ENCODE measurements at regions not wholly inside any gene's neighbourhood (a gene's known extent, or its start where the extent isn't known, plus 50 kb on each side); places are given as distances from the start of the nearest gene placed in this dataset.

DNA sequence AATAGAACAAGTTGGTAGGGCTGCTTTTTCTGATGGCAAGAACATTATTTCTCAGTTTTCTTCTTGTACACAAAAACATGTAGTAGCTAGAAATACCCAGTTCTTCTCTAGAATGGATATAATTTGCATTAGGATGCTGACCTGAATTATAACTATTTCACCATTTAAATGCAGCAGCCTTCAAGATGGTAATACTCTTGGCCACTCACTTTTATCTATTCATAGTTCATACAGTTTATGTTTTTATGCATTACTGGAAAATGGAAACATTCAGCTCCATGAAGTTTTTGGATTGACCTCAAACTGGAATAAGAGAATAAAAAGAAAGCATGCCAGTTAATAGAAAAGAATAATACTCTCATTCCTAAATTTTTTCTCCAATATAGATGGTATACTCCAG is 487.4 kb downstream of the PABPC4L start:
- H3K4me3 ChIP-seq: no peak overlapping the region
- DNase-seq: no peak
- no peak overlapping the region for H3K27ac ChIP-seq
- intact Hi-C loops (cut with DNase I; ENCODE audit: low total_unique reads) (no loop called here), in situ Hi-C loops (cut with MboI; ENCODE audit: low sequenced_read_pairs in 4 of 4) (no loop called here)
- no peak for ATAC-seq
- no peaks in the 10 kb centered on the region for H3K9me3 ChIP-seq
- TF ChIP-seq POLR2A (IDR thresholded peaks at IDR 0.05): no peak
- TF ChIP-seq, protein P1, sequence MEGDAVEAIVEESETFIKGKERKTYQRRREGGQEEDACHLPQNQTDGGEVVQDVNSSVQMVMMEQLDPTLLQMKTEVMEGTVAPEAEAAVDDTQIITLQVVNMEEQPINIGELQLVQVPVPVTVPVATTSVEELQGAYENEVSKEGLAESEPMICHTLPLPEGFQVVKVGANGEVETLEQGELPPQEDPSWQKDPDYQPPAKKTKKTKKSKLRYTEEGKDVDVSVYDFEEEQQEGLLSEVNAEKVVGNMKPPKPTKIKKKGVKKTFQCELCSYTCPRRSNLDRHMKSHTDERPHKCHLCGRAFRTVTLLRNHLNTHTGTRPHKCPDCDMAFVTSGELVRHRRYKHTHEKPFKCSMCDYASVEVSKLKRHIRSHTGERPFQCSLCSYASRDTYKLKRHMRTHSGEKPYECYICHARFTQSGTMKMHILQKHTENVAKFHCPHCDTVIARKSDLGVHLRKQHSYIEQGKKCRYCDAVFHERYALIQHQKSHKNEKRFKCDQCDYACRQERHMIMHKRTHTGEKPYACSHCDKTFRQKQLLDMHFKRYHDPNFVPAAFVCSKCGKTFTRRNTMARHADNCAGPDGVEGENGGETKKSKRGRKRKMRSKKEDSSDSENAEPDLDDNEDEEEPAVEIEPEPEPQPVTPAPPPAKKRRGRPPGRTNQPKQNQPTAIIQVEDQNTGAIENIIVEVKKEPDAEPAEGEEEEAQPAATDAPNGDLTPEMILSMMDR (IDR thresholded peaks at IDR 0.05 in 4 of 5, conservative IDR thresholded peaks at IDR 0.05 in 1 of 5): no peak
- no peaks in the 10 kb centered on the region for H3K27me3 ChIP-seq
- H3K4me1 ChIP-seq: no peaks in the 10 kb centered on the region
- no peaks in the 10 kb centered on the region for H3K36me3 ChIP-seq

DNA sequence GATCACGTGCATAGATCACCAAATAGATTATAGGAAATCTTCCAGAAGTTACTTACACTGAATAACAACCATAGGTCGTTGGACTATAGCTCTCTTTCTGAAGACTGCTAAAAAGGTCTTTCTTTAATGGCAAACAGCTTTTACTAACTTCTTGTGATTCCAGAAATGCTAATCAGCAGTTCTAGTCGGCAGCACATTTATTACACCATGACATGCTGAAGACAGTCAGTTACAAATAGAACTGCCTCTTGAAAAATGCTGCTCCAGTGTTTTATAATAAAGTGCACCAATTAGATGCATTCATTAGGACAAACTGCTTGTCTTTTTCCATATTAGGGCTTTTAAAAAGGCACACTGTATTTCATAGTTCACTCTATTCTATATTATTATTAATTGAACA is 488.2 kb downstream of the PABPC4L start:
- TF ChIP-seq, protein P1 (IDR thresholded peaks at IDR 0.05 in 4 of 5, conservative IDR thresholded peaks at IDR 0.05 in 1 of 5): no peak
- no peak for TF ChIP-seq POLR2A (IDR thresholded peaks at IDR 0.05)
- intact Hi-C loops (cut with DNase I; ENCODE audit: low total_unique reads): no loop called here
- Histone ChIP-seq H3K9me3 (no peaks in the 10 kb centered on the region), H3K4me1 (no peaks in the 10 kb centered on the region), H3K36me3 (no peaks in the 10 kb centered on the region), H3K27ac (no peak overlapping the region), H3K4me3 (no peak overlapping the region), H3K27me3 (no peaks in the 10 kb centered on the region)
- DNase-seq: no peak
- in situ Hi-C loops (cut with MboI; ENCODE audit: low sequenced_read_pairs in 4 of 4): no loop called here
- no peak for ATAC-seq

DNA sequence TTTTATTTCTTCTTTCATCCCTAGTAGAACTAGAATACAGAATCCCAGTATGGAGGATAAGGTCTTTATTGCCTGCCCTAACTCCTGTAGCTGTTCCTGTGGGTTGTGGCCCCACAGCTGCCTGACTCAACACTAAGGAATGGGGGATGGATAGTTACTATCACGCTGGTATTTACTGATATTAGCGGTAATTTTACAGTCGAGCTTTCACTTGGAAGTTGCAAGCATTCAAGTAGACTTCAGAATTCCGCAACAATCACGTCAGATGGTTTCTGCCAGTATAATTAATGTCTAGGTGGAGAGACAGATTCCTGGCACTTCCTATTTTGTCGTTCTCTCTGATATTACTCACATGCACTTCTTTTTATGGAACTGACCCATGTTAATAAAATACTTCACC is 489.8 kb downstream of the PABPC4L start:
- H3K4me3 ChIP-seq: no peak overlapping the region
- no peaks in the 10 kb centered on the region for H3K36me3 ChIP-seq
- no peaks in the 10 kb centered on the region for H3K27me3 ChIP-seq
- in situ Hi-C loops (cut with MboI; ENCODE audit: low sequenced_read_pairs in 4 of 4): no loop called here
- TF ChIP-seq POLR2A (IDR thresholded peaks at IDR 0.05): no peak
- TF ChIP-seq, protein P1 (IDR thresholded peaks at IDR 0.05 in 4 of 5, conservative IDR thresholded peaks at IDR 0.05 in 1 of 5): no peak
- intact Hi-C loops (cut with DNase I; ENCODE audit: low total_unique reads): no loop called here
- ATAC-seq (no peak), DNase-seq (no peak)
- H3K27ac ChIP-seq: no peak overlapping the region
- no peaks in the 10 kb centered on the region for H3K9me3 ChIP-seq
- H3K4me1 ChIP-seq: no peaks in the 10 kb centered on the region

DNA sequence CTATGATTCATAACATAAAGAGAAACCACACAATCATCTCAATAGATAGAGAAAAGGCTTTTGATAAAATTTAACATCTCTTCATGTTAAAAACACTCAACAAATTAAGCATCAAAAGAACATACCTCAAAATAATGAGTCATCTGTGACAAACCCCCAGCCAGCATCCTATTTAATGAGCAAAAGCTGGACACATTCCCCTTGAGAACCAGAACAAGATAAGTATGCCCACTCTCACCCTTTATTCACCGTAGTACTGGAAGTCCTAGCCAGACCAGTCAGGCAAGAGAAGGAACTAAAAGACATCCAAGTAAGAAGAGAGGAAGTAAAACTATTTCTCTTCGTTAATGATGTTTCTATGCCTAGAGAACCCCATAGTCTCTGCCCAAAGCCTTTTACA is 507.2 kb downstream of the PABPC4L start:
- in situ Hi-C loops (cut with MboI; ENCODE audit: low sequenced_read_pairs in 4 of 4): no loop called here
- Histone ChIP-seq H3K27ac (no peak overlapping the region), H3K4me1 (no peaks in the 10 kb centered on the region), H3K27me3 (no peaks in the 10 kb centered on the region), H3K9me3 (no peaks in the 10 kb centered on the region), H3K4me3 (no peak overlapping the region), H3K36me3 (no peaks in the 10 kb centered on the region)
- no peak for TF ChIP-seq POLR2A (IDR thresholded peaks at IDR 0.05)
- TF ChIP-seq, protein P1 (IDR thresholded peaks at IDR 0.05 in 4 of 5, conservative IDR thresholded peaks at IDR 0.05 in 1 of 5): no peak
- intact Hi-C loops (cut with DNase I; ENCODE audit: low total_unique reads): no loop called here
- no peak for DNase-seq
- ATAC-seq: no peak

DNA sequence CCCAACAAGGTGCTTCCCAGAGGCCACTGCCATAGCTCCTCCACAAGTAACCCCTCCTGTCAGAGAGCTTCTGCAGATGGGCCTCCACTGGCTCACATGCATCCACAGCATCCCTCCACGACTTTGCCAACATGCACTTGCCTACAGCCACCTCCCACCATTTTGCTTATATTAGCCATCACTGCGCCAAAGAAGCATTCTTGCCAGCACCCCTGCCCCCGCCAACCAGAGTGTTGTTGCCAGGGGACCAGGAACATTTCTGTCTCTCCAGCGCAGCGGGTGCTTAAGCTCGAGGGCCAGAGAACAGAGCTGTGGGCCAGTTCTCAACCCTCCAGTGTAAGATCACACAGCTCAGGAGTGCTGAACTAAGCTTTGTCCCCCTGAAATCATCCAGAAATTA is 517.6 kb downstream of the PABPC4L start:
- no peaks in the 10 kb centered on the region for H3K36me3 ChIP-seq
- no peak overlapping the region for H3K4me3 ChIP-seq
- intact Hi-C loops (cut with DNase I; ENCODE audit: low total_unique reads): no loop called here
- H3K27ac ChIP-seq: no peak overlapping the region
- no peak for TF ChIP-seq POLR2A (IDR thresholded peaks at IDR 0.05)
- TF ChIP-seq, protein P1 (IDR thresholded peaks at IDR 0.05 in 4 of 5, conservative IDR thresholded peaks at IDR 0.05 in 1 of 5): no peak
- no peaks in the 10 kb centered on the region for H3K27me3 ChIP-seq
- no peaks in the 10 kb centered on the region for H3K4me1 ChIP-seq
- DNase-seq (no peak), ATAC-seq (no peak)
- no peaks in the 10 kb centered on the region for H3K9me3 ChIP-seq
- in situ Hi-C loops (cut with MboI; ENCODE audit: low sequenced_read_pairs in 4 of 4): no loop called here
